ENCODE measurements at regions not wholly inside any gene's neighbourhood (a gene's known extent, or its start where the extent isn't known, plus 50 kb on each side); places are given as distances from the start of the nearest gene placed in this dataset.
A peak's percentile ranks its signal among the peaks of the same experiment; 100 is the strongest.

DNA sequence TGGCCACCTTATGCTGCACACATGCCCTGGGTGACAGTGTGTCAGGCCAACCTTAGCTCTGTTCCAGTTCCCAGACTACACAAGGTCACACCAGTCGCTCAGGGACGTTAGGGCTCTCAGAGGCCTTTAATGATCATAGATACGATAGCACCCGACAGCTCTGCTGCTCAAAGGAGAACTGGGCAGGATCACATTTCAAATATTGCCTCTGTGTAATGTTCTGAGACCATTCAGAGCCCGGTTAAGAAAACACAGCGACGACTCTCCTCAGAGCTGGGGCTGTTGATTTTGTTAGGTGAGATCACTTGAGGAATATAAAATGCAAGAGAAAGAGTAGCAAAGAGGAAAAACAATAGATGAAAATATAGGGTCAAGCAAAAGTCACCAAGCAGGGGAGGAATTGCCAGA is 166.6 kb upstream of the TANK start (continued):
- TF ChIP-seq, protein P1, sequence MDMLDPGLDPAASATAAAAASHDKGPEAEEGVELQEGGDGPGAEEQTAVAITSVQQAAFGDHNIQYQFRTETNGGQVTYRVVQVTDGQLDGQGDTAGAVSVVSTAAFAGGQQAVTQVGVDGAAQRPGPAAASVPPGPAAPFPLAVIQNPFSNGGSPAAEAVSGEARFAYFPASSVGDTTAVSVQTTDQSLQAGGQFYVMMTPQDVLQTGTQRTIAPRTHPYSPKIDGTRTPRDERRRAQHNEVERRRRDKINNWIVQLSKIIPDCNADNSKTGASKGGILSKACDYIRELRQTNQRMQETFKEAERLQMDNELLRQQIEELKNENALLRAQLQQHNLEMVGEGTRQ (IDR thresholded peaks at IDR 0.05), result no peak
- TF ChIP-seq TFCP2L1 (CRISPR knock-in tag; IDR thresholded peaks at IDR 0.05) (no peak), SREBF2 (IDR thresholded peaks at IDR 0.05) (no peak), NR3C1 (IDR thresholded peaks at IDR 0.05) (no peak), BHLHE40 (IDR thresholded peaks at IDR 0.05; ENCODE audit: low read depth, low read length) (no peak), FOSL2 (IDR thresholded peaks at IDR 0.05) (no peak), FOSL2 (CRISPR knock-in tag; IDR thresholded peaks at IDR 0.05) (no peak), CHD2 (IDR thresholded peaks at IDR 0.05; ENCODE audit: low read length, partially characterized antibody) (no peak), RCOR1 (IDR thresholded peaks at IDR 0.05; ENCODE audit: low read depth, low read length) (no peak)
- TF ChIP-seq, protein P2, sequence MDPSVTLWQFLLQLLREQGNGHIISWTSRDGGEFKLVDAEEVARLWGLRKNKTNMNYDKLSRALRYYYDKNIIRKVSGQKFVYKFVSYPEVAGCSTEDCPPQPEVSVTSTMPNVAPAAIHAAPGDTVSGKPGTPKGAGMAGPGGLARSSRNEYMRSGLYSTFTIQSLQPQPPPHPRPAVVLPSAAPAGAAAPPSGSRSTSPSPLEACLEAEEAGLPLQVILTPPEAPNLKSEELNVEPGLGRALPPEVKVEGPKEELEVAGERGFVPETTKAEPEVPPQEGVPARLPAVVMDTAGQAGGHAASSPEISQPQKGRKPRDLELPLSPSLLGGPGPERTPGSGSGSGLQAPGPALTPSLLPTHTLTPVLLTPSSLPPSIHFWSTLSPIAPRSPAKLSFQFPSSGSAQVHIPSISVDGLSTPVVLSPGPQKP (IDR thresholded peaks at IDR 0.05; ENCODE audit: low read depth, low read length), result no peak
- TF ChIP-seq, protein P3, sequence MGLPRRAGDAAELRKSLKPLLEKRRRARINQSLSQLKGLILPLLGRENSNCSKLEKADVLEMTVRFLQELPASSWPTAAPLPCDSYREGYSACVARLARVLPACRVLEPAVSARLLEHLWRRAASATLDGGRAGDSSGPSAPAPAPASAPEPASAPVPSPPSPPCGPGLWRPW (IDR thresholded peaks at IDR 0.05), result no peak
- TF ChIP-seq, protein P4, sequence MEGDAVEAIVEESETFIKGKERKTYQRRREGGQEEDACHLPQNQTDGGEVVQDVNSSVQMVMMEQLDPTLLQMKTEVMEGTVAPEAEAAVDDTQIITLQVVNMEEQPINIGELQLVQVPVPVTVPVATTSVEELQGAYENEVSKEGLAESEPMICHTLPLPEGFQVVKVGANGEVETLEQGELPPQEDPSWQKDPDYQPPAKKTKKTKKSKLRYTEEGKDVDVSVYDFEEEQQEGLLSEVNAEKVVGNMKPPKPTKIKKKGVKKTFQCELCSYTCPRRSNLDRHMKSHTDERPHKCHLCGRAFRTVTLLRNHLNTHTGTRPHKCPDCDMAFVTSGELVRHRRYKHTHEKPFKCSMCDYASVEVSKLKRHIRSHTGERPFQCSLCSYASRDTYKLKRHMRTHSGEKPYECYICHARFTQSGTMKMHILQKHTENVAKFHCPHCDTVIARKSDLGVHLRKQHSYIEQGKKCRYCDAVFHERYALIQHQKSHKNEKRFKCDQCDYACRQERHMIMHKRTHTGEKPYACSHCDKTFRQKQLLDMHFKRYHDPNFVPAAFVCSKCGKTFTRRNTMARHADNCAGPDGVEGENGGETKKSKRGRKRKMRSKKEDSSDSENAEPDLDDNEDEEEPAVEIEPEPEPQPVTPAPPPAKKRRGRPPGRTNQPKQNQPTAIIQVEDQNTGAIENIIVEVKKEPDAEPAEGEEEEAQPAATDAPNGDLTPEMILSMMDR (IDR thresholded peaks at IDR 0.05), result no peak
- TF ChIP-seq, protein P5, sequence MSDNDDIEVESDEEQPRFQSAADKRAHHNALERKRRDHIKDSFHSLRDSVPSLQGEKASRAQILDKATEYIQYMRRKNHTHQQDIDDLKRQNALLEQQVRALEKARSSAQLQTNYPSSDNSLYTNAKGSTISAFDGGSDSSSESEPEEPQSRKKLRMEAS (IDR thresholded peaks at IDR 0.05), result no peak

DNA sequence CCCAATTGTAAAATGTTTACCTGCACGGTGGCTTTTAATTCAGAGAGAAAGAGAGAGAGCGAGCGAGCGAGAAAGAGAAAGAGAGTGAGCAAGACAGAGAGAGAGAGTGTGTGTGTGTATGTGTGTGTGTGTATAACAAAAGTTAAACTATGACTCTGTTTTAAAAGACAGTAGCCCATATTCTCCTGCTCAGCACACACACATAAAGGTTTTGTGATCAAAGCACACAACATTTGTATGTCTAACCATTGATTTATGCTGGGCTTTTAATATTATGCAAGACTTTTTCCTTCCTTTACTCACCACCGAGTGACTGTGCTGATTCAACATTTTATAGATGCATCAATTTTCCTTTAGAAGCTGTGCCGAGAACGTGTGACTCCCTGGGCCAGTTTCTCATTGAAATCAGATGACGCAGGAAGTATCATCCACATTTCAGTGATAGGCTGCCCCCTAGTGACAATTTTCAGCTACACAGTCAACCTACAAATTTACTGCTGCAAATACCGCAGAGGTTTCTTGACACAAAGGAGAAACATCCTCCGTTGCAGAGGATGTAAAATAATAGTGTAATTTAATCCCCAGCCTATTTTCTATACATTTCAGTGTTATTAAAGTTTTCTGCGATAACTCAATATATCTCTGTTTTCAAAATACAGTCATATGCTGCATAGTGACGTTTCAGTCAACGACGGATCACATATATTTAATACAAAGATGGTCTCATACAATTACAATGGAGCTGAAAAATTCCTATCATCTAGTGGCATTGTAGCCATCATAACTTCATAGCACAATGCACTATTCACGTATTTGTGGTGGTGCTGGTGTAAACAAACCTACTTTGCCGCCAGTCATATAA is 165.9 kb upstream of the TANK start:
- DNase-seq (ENCODE audit: low read depth in 1 of 2, low spot score in 1 of 2) (peak; percentile 40 to 79), FAIRE-seq (peak; percentile 28), ATAC-seq (peak; percentile 92 to 97)
- ChIA-PET CTCF (interaction anchor here (0.7 to 4.3 kb wide), 61 partner anchors 9 to 1277 kb away, joined by 3 to 33 read pairs (median 4); no protein-coding TSS in a partner anchor), POLR2A (interaction anchor here (0.9 kb wide), 1 partner anchor 724 kb away, joined by 3 read pairs; no protein-coding TSS in a partner anchor)
- H3K4me3 ChIP-seq, result no peak overlapping the region
- peak overlapping the region; percentile 9 to 73; a peak in 4 of 6 replicates for H3K27ac ChIP-seq
- no peaks in the 10 kb centered on the region for H3K9me3 ChIP-seq
- no peak for TF ChIP-seq EP300 (IDR thresholded peaks at IDR 0.05)
- TF ChIP-seq ESRRA (IDR thresholded peaks at IDR 0.05; ENCODE audit: borderline replicate concordance, low read length), result no peak
- TF ChIP-seq MAFK (IDR thresholded peaks at IDR 0.05; ENCODE audit: partially characterized antibody), result peak; percentile 94
- peak; percentile 93 to 96 for TF ChIP-seq RAD21 (conservative IDR thresholded peaks at IDR 0.05 in 1 of 2, IDR thresholded peaks at IDR 0.05 in 1 of 2)
- TF ChIP-seq, protein P6, sequence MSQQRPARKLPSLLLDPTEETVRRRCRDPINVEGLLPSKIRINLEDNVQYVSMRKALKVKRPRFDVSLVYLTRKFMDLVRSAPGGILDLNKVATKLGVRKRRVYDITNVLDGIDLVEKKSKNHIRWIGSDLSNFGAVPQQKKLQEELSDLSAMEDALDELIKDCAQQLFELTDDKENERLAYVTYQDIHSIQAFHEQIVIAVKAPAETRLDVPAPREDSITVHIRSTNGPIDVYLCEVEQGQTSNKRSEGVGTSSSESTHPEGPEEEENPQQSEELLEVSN (IDR thresholded peaks at IDR 0.05; ENCODE audit: borderline replicate concordance, low read depth), result no peak
- peak; percentile 91 for TF ChIP-seq SMC3 (IDR thresholded peaks at IDR 0.05)
- no peak for TF ChIP-seq FOSB (CRISPR knock-in tag; IDR thresholded peaks at IDR 0.05)
- TF ChIP-seq RFX5 (IDR thresholded peaks at IDR 0.05), result no peak
- no peak for TF ChIP-seq HOXB5 (CRISPR knock-in tag; IDR thresholded peaks at IDR 0.05)
- TF ChIP-seq, protein P4 (IDR thresholded peaks at IDR 0.05), result peak; percentile 89
- WGBS (ENCODE audit: missing lambda C conversion rate), result 52% methylated on average over 16 of the region's 16 CpGs
- peaks cover 3% of the 10 kb centered on the region; the same call in 1 of the 3 replicates for H3K4me1 ChIP-seq
- peak overlapping the region; percentile 50 for H3K4me2 ChIP-seq
